NCI-H526 (cell line): ENCODE measurements at regions not wholly inside any gene's neighbourhood (a gene's known extent, or its start where the extent isn't known, plus 50 kb on each side); places are given as distances from the start of the nearest gene placed in this dataset.

Source experiments
- DNase-seq, 2 experiments: peaks; one replicate each; lab custom pipeline; 2025; lab: John Stamatoyannopoulos, UW

DNA sequence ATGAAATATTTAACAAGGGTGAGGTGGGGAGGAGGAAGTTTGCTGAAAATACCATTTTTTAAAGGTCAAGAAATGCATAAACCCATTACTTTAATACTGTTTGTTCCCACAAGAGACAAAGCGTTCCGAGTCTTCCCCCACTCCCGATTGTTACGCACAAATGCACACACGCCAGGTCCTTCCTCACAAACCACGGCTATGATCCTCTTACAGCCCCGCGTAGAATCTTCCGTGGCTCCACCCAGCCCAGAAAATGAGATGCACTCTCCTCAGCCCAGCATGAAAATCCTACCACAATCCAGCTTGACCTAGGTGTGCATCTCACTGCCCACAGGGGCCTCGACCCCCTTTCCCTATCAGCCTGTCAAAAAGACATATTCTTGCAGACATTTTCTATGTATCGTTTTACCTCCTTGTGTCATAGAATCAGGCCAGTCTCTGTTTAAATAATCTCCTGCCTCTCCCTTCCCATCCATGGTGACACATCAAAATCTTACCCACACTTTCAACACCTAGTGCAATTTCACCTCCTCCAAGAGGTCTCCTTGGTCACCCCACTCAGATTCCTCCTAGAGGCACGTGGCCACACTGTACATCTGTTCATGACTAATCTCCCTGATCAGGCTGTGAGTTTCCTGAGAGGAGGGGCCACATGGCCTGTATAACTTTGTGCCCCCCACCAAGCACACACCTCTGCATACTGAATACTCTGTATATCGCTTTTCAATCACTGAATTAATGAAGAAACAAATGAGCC lies 491.0 kb upstream of the KLHL29 start:
- no peak for DNase-seq

DNA sequence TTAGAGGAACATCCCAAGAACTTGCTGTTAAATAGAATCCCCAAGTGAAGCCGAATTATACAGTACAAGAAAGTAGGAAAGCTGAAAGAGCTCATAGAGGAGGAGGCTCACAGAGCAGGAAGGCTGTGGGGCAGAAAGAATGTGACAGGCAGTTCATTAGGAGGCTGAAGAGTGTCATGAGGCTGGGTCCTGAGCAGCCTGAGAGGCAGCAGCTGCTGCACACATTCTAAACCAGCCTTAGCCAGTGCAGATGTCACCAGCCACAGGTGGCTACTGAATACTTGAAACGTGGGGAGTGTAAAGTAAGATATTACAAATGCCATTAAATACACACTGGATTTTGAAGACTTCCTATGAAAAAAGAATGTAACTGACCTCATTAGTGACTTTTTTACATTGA lies 490.2 kb upstream of the KLHL29 start:
- DNase-seq, result no peak

DNA sequence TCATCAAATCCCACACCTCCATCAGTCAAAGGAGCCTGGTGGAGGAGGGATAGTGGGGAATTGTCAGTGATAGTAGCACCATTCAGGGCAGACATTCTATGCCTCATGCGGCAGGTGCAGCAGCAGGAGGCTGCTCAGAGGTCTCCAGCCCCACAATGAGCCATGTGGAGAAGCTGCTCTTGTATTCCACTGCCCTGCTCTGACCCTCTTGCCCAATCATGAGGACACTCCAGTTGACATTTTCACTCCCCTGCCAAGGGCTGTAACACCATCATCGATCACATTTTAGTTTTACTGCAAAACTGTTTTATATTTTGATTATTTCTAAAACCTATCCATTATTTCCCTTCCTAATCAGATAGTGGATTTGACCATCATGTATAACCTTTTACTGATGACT lies 487.6 kb upstream of the KLHL29 start:
- DNase-seq, result no peak

DNA sequence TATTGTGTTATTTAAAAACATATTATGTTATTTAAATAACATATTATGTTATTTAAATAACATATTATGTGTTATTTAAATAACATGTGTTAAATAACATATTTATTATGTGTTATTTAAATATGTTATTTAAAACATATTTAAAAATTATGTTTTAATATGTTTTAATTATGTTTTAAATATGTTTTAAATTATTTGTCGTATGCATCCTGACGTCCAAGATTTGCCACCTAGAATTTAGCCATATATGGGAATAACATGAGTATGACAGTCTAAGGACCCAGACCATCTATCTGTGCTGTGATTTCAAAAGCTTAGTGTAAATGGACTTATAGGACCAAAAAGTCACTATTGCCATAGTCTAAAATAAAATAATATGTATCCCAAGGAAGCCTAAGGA lies 484.3 kb upstream of the KLHL29 start:
- no peak for DNase-seq

DNA sequence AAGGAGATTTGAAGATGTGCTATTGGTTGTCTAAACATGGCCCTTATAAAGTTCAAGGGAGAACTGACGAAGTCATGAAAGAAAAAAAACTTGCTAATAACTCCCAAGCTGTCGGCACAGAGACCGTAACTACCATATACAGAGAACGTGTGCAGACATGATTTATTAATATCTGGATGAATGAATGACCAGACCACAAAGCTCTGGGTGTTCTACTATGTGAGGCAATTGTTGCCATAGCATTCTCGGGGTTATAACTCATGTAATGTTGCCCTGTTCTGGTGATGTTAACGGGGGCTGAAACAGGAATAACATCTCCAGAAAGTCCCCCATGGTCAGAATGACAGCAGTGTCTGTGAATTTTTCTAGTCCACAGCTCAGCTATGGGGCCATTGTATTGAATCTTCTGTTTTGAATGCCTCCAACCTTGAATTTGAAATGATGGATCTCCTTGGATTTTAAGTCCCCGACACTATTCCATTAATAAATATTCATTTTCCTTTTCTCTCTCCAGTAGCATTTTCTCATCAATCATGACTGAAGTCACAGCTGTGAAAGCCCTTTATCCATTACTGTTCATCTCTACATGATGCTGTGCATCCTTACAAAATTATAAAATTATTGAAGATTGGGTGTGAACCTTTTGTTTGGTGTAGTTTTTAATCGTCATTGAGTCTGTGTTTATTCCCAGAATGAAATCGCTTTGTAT lies 483.4 kb upstream of the KLHL29 start:
- DNase-seq, result no peak

DNA sequence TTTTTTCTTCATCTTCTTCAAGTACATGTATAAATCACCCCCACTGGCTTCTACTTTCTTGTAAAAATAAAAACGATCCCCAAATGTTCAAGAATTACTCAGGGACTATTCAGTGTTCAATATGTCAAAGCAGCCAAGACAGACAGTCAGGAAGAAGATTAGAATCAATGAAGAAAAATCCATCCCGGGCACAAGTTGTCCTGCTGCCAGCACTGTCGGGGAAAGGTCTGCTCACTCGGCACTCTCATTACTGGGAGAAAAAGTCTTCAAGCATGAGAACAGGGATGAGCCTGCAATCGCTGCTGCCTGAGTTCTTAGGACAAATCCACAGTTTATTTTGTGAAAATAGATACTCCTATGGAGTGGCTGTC lies 482.8 kb upstream of the KLHL29 start:
- DNase-seq, result no peak

DNA sequence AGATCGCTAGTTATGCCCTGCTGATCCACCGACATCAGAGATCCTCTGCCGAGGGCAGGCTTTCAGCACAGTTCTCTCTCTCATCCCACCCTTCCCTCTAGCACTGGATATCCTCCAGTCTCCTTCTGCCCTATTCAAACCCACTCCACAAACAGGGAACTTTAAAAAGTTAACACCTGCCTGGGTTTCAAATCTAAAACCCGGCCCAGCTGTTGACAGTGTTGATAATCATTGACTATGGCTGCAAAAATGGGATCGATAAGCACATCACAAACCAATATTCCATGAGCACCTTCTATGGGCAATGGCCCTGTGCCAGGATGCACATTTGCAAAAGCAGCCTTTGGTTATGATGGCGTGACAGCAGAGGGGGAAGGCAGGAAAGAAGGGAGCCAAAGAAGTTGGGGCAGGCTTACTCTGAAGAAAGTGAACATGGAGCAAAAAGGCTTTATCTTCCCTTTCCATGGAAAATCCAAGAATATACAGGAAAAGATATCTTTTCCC lies 482.3 kb upstream of the KLHL29 start:
- DNase-seq, result no peak

DNA sequence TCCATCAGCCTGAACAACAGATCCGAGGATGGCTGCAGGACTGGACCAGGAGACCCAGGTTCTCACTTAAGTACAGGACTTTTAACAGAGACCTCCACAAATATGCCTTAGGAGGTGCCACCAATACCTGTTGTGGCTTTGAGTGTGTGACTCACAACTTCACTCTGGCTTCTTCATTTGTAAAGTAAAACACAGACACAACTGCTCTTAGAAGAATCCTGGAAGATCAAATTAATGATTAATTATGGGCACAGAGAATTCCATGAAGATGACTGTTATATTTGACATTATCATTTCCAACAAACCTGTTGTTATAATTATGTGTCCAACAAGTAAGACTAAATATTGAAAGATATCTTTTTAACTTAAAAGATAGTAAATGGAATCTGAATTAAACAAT lies 481.4 kb upstream of the KLHL29 start:
- DNase-seq, result no peak

DNA sequence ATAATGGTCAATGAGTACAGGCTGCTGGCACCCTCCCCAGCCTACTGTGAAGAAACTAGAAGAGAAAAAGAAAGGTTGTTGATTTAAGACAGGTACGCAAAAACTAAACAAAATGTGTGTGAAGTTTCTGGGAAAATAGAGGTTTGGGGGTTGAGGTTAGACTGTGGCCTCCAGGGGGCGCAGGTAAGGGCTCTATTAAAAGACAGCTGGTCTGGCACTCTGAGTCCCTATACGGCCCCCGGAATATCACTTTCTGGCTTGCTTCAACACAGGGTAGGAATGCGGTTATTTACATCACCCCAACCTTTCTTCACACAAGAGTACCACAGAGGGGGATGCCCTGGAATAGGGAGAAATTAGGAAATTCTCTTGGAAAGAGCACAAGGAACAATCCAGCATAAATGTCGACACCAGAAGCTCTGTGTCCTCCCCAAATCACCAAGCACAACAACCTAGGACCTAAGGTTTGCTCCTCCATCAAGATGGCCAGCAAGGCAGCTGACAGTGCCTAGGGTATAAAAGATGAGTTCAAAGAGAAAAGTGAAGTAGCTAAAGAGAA lies 480.8 kb upstream of the KLHL29 start:
- DNase-seq, result peak in 1 of 2 experiments; percentile 66

DNA sequence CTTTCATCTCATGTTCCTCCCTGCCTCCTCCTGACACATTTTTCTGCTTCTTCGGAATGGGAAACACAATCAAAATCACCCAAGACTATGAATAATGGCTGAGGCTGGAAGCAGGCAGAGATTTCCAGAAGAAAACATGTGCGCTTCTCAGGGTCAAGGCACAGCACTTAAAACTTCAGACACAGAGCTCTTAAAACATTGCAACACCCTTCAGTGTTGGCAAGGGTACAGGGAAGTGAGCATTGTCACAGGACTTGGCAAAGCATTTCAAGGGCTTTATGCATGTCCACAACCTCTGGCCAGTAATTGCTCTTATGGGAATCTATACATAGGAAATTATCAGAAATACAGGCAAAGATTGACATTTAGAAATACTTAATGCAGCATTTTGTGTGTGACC lies 477.6 kb upstream of the KLHL29 start:
- no peak for DNase-seq

DNA sequence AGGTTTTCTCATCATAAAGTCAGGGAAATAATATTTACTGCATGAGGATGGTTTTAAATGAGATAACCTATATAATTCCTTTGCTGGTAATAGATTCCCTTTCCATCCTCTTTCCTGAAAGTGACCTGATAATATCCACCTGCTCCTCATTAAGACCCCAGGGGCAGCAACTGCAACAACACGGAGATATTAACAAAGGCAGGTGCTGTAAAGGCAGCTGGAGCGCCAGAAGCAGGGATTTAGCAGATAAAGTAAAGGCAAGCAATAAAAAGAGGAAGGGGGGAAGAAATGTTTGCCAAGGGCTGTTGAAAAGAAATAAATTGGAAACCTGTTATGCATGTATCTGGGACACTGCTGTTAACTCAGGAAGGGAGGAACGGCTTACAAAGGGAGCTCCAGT lies 472.6 kb upstream of the KLHL29 start:
- DNase-seq, result peak in 1 of 2 experiments; percentile 11

DNA sequence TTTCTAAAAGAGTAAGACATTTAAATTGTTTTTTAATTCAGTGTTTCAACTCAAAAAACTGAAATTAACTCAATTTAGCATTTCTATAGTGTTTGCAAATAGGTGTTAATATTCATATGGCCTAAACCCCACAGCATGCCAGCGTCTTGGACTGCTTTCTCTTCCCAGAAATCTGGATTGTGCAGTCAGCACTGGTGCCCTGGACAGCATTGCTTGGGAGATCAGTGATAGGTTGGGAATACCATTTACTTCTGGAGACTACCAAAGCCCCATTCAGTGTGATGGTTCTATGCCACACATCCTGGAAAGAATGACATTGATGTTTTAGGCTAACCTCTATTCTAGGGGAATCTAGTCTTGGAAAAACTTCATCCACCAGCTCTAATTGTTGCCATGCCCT lies 455.0 kb upstream of the KLHL29 start:
- DNase-seq, result no peak

DNA sequence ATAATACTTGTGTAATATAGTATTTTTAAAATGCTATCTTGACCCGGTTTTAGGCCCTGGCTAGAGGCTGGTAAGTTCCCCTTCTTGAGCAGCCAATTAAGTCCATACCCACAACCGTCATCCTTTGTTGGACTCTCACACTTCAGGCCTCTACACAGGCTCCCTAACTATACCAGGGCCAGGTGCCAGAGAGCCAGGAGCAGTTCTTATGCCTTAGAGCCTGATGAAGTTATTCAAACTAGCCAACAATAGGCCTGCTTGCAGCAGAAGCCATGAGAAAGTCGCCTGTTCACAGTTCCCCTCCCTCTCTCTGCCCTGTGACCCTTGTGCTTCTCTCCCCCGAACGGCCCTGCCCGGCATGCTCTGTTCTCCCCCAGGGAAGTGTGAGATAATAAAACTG lies 454.2 kb upstream of the KLHL29 start:
- no peak for DNase-seq

DNA sequence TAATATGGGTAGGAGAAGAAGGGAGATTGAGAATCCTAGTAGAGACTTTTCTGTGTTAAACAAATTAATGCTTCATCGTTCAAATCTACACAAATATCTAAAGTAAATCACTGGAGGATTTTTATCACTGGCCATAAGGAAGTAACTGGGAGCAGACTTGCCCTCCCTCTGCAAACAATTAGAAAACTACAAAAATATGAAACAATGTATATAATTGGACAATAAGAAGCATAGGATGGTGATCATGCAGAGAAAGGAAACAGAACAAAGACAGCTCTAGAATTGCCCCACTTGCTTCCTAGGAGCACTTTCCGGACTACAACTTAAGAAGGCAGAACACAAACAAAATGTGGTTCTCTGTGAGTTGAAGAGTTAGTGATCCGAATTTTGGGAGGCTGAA lies 452.7 kb upstream of the KLHL29 start:
- DNase-seq, result no peak

DNA sequence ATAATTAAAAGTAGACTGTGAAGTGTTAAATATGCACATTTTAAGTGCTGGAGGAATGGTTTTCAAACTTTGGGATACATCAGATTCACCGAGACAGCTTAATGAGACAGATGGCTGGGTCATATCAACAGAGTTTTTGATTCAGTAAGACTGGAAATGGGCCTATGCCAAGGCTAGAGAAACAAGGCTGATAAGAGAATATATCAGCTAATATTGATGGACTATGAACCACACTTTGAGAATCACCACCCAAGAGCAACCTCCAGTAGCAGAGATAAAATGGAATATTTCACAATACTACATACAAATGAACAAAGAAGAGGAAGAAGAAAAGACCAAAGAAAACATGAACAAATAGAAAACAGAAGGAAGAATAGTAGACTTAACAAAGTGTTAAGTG lies 450.2 kb upstream of the KLHL29 start:
- no peak for DNase-seq

DNA sequence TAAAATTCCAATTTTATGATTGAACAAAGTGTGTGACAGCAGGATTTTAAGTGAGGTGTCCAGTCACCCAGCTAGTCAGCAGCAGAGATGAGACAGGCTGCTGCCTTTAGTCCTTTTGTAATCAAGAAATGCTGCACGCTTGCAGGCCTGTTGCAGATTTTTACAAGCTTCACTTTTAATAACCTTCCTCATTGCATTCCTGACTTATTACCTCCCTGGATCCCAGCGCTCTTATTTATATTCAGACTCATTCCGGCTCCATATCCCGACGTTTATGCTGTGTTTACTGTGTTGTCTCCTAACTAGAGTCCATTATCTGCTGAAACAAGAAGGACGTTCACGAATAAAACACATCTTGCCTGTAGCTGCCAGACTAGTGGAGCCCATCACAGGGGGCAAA lies 442.5 kb upstream of the KLHL29 start:
- no peak for DNase-seq

DNA sequence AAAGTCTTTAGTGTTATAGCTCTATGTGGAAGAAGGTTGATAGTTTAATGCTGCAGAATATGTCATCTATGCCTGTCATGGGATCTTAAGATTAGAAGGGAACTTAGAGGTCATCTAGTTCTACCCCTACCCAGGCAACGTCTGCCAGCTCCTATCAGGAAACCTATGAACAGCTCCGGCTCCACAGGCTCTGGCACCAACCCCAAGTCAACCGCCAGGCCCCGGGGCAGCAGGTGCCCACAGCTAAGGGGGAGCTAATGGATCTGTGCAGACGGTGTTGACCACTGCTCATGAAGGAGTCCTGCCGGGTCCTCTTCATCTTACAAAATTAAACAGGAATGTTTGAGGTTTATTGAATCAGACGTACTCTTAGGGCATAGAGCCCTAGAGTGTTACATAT lies 440.8 kb upstream of the KLHL29 start:
- DNase-seq, result no peak

DNA sequence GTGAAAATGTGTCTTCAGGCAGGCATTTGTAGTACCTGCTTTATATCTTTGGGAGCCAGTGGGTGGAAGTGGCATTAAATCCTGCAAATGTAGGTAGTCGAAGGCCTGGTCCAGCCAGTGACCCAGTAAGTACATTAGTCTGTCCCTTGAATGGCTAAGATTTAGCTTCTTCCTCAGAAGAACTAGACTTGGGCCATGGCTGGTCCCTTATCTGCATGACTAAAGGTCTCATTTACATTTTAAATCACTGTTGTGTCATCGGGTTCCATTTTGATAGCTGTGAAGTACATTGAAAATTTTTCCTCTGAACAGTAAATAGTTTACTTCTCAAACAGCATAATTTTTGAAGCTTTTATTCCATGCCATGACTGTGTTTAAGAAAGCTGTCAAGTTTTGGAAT lies 438.4 kb upstream of the KLHL29 start:
- no peak for DNase-seq

DNA sequence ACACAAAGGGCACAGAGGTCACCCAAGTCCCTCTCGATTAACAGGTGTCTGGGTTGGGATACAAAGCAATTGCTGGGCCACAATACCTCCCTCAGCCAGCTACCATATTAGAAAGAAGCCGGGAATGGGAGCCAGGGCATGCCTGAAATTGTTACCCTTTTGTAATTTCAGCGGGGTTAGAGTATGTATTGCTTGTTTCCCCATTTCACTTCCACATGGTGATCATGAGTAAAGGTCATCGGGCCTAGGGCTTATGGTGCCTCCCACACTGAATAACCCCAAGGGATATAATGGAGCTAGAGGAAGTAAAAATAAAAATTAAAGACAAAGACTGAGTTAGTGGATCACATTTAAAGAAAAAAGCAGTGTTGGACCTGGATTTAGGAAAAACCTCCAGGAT lies 437.2 kb upstream of the KLHL29 start:
- no peak for DNase-seq

DNA sequence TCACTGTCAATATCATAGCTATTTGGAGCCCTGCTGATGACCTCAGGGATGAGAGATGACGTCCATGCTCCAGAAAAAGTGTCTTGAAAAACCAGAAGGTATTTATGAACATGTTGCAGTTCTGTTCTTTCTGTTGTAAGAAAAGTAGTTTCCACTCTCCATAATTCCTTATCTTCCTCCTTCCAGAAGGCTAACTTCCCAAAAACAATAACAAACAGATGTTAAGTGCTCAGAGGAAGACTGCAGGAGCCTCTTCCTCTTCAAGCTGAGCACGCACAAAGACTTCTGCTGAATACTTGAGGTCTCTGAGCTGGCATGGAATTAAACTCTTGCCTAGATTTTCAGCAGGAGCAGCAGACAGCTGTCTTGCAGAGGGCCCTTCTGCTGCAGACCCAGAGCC lies 434.5 kb upstream of the KLHL29 start:
- DNase-seq, result no peak

DNA sequence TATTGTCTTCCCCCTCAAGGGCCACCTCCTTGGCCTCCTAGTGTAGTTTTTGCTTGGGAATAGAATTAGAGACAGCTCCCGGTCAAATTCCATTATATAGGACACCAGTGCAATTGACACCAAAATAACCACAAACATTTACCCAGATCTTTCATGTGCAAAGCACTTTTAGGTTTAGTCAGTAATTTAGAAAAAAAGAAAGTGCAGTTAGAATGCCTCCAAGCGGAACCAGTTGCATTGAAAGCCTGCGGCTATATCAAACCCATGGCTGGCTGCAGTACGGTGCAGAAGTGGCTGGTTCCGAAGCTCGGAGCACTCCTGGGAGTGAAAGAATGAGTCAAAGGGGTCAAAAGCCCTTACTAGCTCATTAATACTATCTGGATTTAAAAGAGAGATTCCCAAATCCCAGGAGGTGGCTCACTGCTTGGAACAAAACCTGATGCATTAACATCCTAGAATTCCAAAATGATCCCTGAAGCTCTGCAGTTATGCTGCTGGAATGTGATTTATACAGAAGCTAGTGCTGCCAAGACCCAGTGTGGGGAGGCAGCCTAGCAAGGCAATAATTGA lies 432.2 kb upstream of the KLHL29 start:
- no peak for DNase-seq

DNA sequence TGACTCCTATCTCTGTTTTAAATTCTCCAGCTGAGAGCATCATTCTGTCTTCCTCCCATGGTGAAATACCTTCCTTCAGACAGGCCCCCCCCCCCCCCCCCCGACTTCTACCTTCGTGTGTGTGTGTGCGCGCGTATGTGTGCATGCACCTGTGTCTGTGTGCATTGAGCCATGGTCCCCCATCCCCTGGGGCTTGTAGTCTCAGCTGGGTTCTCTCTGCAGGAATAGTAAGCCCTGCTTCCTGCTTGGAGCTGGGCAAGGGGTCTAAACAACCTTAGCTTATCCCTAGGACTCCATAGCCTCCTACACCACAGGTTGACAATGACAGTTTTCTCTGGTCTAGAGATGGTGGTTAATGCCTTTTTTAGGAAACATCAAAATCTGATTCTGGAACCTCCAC lies 427.5 kb upstream of the KLHL29 start:
- peak; percentile 8 to 63 for DNase-seq

DNA sequence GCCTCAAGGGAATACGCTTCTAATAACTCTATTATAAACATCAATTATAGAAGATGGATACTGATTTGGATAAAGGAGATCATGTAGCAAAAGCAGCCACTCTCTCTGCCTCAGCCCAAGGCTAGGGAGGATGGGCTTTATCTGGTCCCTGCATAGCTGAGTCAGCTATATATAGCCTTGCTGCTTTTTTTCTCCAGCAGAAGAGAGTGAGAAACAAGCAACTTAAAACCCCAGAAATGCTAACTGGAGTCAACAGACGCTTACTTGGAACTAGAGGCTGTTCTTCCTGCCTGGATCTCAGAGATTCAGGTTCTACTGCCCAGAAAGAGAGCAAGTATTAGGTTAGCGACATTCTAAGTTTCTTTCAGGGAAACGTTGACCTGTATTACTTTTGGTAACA lies 426.7 kb upstream of the KLHL29 start:
- no peak for DNase-seq
